ENCODE measurements at regions not wholly inside any gene's neighbourhood (a gene's known extent, or its start where the extent isn't known, plus 50 kb on each side); places are given as distances from the start of the nearest gene placed in this dataset.
A peak's percentile ranks its signal among the peaks of the same experiment; 100 is the strongest.
"Not testable (repeated sequence)": the region's sequence is repeated elsewhere in the genome, so short reads cannot be mapped to it uniquely, and the experiment has no call there.

- peak; percentile 5 for DNase-seq (ENCODE audit: low read depth)
Measured at GRCh38 chr2:62410926-62411456, 95.0 kb downstream of the TMEM17 start.

- no peak for DNase-seq (ENCODE audit: low read depth)
Measured at GRCh38 chr2:62410015-62410453, 96.0 kb downstream of the TMEM17 start.

- no peak for DNase-seq (ENCODE audit: low read depth)
Measured at GRCh38 chr2:62409442-62409841, 96.6 kb downstream of the TMEM17 start.

GRCh38 chr2:62408241-62408677 lies 97.7 kb downstream of the TMEM17 start:
- no peak for DNase-seq (ENCODE audit: low read depth)

GRCh38 chr2:62407838-62408237 lies 98.2 kb downstream of the TMEM17 start:
- DNase-seq (ENCODE audit: low read depth): no peak

- DNase-seq (ENCODE audit: low read depth): no peak
Measured at GRCh38 chr2:62407401-62407800, 98.6 kb downstream of the TMEM17 start.

GRCh38 chr2:62406573-62407043 lies 99.4 kb downstream of the TMEM17 start:
- DNase-seq (ENCODE audit: low read depth): no peak

- no peak for DNase-seq (ENCODE audit: low read depth)
Measured at GRCh38 chr2:62404913-62405312, 101.1 kb downstream of the TMEM17 start.

GRCh38 chr2:62402156-62402555 lies 103.8 kb downstream of the TMEM17 start:
- DNase-seq (ENCODE audit: low read depth): no peak

- DNase-seq (ENCODE audit: low read depth): no peak
Measured at GRCh38 chr2:62398356-62398755, 107.6 kb downstream of the TMEM17 start.

GRCh38 chr2:62396880-62397279 lies 109.1 kb downstream of the TMEM17 start:
- peak; percentile 19 for DNase-seq (ENCODE audit: low read depth)

- DNase-seq (ENCODE audit: low read depth): no peak
Measured at GRCh38 chr2:62393293-62393692, 112.7 kb downstream of the TMEM17 start.

- DNase-seq (ENCODE audit: low read depth): no peak
Measured at GRCh38 chr2:62391696-62392095, 114.3 kb downstream of the TMEM17 start.

GRCh38 chr2:62386378-62386777 lies 119.6 kb downstream of the TMEM17 start:
- not testable (repeated sequence) for DNase-seq (ENCODE audit: low read depth)

- DNase-seq (ENCODE audit: low read depth): peak; percentile 19
Measured at GRCh38 chr2:62383846-62384245, 122.1 kb downstream of the TMEM17 start.

- no peak for DNase-seq (ENCODE audit: low read depth)
Measured at GRCh38 chr2:62382757-62383156, 123.2 kb downstream of the TMEM17 start.

GRCh38 chr2:62382122-62382521 lies 123.9 kb downstream of the TMEM17 start:
- no peak for DNase-seq (ENCODE audit: low read depth)

GRCh38 chr2:62381656-62382055 lies 124.3 kb downstream of the TMEM17 start:
- DNase-seq (ENCODE audit: low read depth): no peak

- DNase-seq (ENCODE audit: low read depth): no peak
Measured at GRCh38 chr2:62379566-62379965, 126.4 kb downstream of the TMEM17 start.

GRCh38 chr2:62375113-62375420 lies 130.9 kb downstream of the TMEM17 start:
- no peak for DNase-seq (ENCODE audit: low read depth)

GRCh38 chr2:62374301-62375112 lies 131.5 kb downstream of the TMEM17 start:
- DNase-seq (ENCODE audit: low read depth): no peak

- DNase-seq (ENCODE audit: low read depth): no peak
Measured at GRCh38 chr2:62372824-62373223, 133.2 kb downstream of the TMEM17 start.
